Vagina (tissue), 2 donors: ENCODE measurements at regions not wholly inside any gene's neighbourhood (a gene's known extent, or its start where the extent isn't known, plus 50 kb on each side); places are given as distances from the start of the nearest gene placed in this dataset.

ENCODE experiments used
- POLR2A ChIP-seq, 2 donors: fragments of 450-650 bp; IDR thresholded peaks; one replicate each; pipeline ENCODE4 v1.6.1; 2017; ENCODE audit warnings: antibody characterized with exemption in 2 of 2, mild to moderate bottlenecking in 2 of 2, moderate library complexity in 2 of 2
- POLR2AphosphoS5 ChIP-seq, 2 donors: sonication (generic); formaldehyde crosslinking; IDR thresholded peaks; one replicate each; pipeline ENCODE4 v1.9.0; 2017; ENCODE audit warnings: antibody characterized with exemption in 2 of 2, mild to moderate bottlenecking in 2 of 2, low read depth in 1 of 2; ENCODE audit not compliant: insufficient read depth in 1 of 2
- TF ChIP-seq, protein P1 (sequence below), 3 experiments: fragments of 450-650 bp in 2 of 3; fragments of 200-600 bp in 1 of 3; sonication (generic) in 1 of 3; IDR thresholded peaks; one replicate each; pipeline ENCODE4 v1.5.1; 2017 to 2019; ENCODE audit warnings: antibody characterized with exemption in 3 of 3, mild to moderate bottlenecking in 2 of 3, moderate library complexity in 2 of 3

DNA sequence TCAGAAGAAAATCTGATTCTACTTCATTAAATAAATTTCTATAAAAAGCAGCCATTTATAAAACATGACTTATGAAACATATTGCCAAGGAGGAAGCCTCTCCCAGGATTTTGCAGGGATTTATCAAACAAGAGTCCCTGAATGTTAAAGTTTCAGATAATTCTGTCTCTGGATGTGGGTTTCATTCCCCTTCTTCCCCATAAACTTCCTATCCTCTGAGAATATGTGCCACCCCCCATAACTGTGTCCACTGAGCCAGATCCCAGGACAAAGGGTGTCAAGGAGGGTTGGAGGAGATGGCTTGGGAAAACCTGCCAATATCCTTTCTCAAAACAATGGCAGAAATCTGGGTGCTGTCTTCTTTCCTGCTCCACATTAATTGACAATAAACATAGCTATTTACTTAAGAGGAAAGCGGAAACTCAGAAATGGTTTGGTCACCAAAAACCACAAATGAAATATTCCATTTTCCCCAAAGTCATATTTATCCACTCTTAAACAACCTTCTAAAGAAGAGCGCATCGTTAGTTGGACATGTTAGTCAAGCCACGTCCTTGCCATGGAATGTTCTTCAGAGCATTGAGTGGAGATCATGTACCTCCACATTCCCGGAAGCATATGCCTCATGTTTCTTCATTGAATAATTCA is 54.3 kb upstream of the AKR1E2 start:
- TF ChIP-seq, protein P1, sequence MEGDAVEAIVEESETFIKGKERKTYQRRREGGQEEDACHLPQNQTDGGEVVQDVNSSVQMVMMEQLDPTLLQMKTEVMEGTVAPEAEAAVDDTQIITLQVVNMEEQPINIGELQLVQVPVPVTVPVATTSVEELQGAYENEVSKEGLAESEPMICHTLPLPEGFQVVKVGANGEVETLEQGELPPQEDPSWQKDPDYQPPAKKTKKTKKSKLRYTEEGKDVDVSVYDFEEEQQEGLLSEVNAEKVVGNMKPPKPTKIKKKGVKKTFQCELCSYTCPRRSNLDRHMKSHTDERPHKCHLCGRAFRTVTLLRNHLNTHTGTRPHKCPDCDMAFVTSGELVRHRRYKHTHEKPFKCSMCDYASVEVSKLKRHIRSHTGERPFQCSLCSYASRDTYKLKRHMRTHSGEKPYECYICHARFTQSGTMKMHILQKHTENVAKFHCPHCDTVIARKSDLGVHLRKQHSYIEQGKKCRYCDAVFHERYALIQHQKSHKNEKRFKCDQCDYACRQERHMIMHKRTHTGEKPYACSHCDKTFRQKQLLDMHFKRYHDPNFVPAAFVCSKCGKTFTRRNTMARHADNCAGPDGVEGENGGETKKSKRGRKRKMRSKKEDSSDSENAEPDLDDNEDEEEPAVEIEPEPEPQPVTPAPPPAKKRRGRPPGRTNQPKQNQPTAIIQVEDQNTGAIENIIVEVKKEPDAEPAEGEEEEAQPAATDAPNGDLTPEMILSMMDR (IDR thresholded peaks at IDR 0.05): no peak
- TF ChIP-seq POLR2AphosphoS5 (IDR thresholded peaks at IDR 0.05; ENCODE audit: insufficient read depth in 1 of 2, low read depth in 1 of 2) (no peak), POLR2A (IDR thresholded peaks at IDR 0.05) (no peak)
